ENCODE measurements at regions not wholly inside any gene's neighbourhood (a gene's known extent, or its start where the extent isn't known, plus 50 kb on each side); places are given as distances from the start of the nearest gene placed in this dataset.

DNA sequence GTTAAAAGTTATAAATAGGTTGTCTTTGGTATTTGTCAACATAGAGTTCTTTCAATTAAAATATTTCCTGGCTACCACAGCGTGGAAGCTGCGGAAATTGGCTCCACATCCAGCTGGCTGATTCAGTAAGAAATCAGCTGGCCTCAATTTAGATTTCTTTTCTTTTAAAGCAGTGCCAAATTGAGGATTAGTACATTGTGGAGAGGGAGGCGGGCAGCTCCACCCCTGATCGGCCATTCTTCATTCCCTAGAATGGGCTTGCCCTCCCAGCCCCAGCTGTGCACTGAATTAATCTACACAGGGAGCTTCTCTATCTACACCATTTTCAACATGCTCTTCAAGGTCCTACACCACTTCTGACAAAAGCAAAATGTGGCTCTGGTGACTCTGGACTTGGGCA lies 624.8 kb downstream of the DACH1 start:
- TF ChIP-seq, protein P1, sequence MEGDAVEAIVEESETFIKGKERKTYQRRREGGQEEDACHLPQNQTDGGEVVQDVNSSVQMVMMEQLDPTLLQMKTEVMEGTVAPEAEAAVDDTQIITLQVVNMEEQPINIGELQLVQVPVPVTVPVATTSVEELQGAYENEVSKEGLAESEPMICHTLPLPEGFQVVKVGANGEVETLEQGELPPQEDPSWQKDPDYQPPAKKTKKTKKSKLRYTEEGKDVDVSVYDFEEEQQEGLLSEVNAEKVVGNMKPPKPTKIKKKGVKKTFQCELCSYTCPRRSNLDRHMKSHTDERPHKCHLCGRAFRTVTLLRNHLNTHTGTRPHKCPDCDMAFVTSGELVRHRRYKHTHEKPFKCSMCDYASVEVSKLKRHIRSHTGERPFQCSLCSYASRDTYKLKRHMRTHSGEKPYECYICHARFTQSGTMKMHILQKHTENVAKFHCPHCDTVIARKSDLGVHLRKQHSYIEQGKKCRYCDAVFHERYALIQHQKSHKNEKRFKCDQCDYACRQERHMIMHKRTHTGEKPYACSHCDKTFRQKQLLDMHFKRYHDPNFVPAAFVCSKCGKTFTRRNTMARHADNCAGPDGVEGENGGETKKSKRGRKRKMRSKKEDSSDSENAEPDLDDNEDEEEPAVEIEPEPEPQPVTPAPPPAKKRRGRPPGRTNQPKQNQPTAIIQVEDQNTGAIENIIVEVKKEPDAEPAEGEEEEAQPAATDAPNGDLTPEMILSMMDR (IDR thresholded peaks at IDR 0.05): no peak
- Histone ChIP-seq H3K79me2 (no peaks in the 10 kb centered on the region), H3K4me3 (ENCODE audit: low read depth, low read length) (no peak overlapping the region), H3K4me2 (ENCODE audit: low read length) (no peak overlapping the region), H3K9ac (no peak overlapping the region), H3K4me1 (no peaks in the 10 kb centered on the region), H3K9me3 (ENCODE audit: control insufficient read depth, low read length) (no peaks in the 10 kb centered on the region), H3K36me3 (ENCODE audit: control insufficient read depth, insufficient read depth, low read length) (no peaks in the 10 kb centered on the region), H3K27me3 (ENCODE audit: control insufficient read depth, insufficient read depth, low read length) (no peaks in the 10 kb centered on the region), H2AFZ (no peak overlapping the region), H3K27ac (no peak overlapping the region)

DNA sequence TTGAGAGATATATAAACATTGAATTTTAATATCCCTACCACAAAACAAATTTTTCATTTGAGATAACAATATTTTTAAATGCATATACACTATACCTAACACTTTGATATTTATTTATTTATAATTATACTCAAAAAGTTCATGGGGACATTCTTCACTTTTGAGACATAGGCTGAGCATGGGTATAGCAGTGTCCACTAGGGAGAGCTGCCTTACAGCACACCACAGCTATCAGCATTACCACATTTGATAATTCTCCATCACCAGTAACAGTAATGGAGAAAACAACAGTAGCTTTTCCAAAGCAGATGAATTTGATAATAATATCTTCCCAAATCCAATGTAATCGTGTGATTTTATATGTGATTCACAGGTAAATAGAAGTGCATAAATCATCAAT lies 626.1 kb downstream of the DACH1 start:
- Histone ChIP-seq H3K36me3 (ENCODE audit: control insufficient read depth, insufficient read depth, low read length) (no peaks in the 10 kb centered on the region), H3K4me3 (ENCODE audit: low read depth, low read length) (no peak overlapping the region), H3K27ac (no peak overlapping the region), H3K27me3 (ENCODE audit: control insufficient read depth, insufficient read depth, low read length) (no peaks in the 10 kb centered on the region), H3K4me1 (no peaks in the 10 kb centered on the region), H3K79me2 (no peaks in the 10 kb centered on the region), H3K9me3 (ENCODE audit: control insufficient read depth, low read length) (no peaks in the 10 kb centered on the region), H2AFZ (no peak overlapping the region), H3K9ac (no peak overlapping the region), H3K4me2 (ENCODE audit: low read length) (no peak overlapping the region)
- TF ChIP-seq, protein P1 (IDR thresholded peaks at IDR 0.05): no peak

DNA sequence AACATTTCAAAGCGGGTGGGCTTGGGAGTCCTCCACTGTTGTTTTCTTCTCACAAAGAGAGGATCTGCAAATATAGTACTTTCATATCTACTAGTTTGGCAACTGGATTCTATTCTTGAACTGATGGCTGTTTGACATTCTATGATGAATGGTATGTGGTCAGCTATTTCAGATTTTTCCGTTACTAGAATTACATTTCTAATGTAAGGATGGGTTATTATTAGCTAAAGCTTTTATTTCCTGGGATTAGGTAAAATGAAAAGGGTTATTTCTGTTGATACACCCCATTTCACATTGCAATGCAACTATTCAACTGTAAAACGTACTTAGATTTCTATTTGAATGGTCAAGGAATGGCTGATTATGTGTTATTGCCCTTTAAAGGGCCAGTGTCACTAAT lies 629.7 kb downstream of the DACH1 start:
- TF ChIP-seq, protein P1 (IDR thresholded peaks at IDR 0.05): no peak
- Histone ChIP-seq H3K4me2 (ENCODE audit: low read length) (no peak overlapping the region), H3K27ac (no peak overlapping the region), H3K4me3 (ENCODE audit: low read depth, low read length) (no peak overlapping the region), H3K27me3 (ENCODE audit: control insufficient read depth, insufficient read depth, low read length) (no peaks in the 10 kb centered on the region), H3K9ac (no peak overlapping the region), H3K36me3 (ENCODE audit: control insufficient read depth, insufficient read depth, low read length) (no peaks in the 10 kb centered on the region), H3K79me2 (no peaks in the 10 kb centered on the region), H3K9me3 (ENCODE audit: control insufficient read depth, low read length) (no peaks in the 10 kb centered on the region), H3K4me1 (no peaks in the 10 kb centered on the region), H2AFZ (no peak overlapping the region)

DNA sequence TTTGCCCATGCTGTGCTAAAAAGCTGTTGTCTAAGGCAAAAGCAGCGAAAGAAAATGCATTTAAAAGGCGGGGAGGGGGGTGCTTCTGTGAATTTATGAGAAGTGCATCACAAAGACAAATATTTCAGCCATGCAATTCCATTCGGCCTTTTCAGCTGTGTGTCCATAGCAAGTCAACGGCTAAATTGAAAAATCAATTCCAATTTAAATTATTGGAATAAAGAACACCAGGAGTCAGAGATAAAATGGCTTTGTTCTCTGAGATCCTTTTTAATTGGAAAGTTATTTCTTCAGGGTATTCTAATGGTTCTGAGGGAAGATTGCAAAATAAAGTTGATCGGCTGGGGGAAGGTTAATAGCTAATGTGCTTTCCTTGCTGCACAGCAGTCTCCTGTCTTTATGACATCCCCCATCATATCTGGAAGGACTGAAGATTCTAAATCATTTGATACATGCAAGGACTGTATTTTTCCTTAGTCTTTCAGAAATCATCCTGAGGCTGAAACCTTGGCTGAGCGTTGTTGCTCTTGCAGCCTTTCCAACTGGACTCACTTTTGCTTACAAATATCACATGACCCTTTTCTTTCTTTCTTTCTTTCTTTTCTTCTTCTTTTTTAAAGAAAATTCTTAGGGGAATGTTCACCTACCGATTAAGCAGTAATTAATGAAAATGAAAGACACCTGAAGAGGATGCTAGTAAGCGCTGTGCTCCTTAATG lies 647.1 kb downstream of the DACH1 start:
- TF ChIP-seq, protein P1 (IDR thresholded peaks at IDR 0.05): no peak
- no peak overlapping the region for H3K9ac ChIP-seq
- no peaks in the 10 kb centered on the region for H3K4me1 ChIP-seq
- no peaks in the 10 kb centered on the region for H3K36me3 ChIP-seq (ENCODE audit: control insufficient read depth, insufficient read depth, low read length)
- H3K27ac ChIP-seq: no peak overlapping the region
- H3K4me3 ChIP-seq (ENCODE audit: low read depth, low read length): no peak overlapping the region
- H3K9me3 ChIP-seq (ENCODE audit: control insufficient read depth, low read length): no peaks in the 10 kb centered on the region
- no peaks in the 10 kb centered on the region for H3K27me3 ChIP-seq (ENCODE audit: control insufficient read depth, insufficient read depth, low read length)
- no peaks in the 10 kb centered on the region for H3K79me2 ChIP-seq
- H2AFZ ChIP-seq: no peak overlapping the region
- H3K4me2 ChIP-seq (ENCODE audit: low read length): no peak overlapping the region

DNA sequence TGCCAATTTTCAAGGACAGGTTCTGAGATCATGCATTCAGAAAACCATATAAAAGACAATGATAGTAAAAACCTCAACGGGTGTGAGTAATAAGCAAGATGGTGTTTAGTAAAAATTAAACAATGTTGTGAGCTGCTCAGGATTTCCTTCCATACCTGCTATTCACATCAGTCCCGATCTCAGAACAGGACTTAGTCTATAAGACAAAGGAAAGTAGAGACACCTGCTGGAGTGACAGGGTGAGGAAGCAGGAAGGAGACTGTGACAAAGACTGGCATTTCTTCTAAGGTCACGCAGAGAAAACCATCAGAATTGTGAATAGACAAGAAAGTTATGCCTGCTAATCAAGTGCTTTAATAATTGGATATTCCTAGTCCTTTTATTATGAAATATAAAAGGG lies 648.0 kb downstream of the DACH1 start:
- Histone ChIP-seq H3K9me3 (ENCODE audit: control insufficient read depth, low read length) (no peaks in the 10 kb centered on the region), H3K4me3 (ENCODE audit: low read depth, low read length) (no peak overlapping the region)
- TF ChIP-seq, protein P1 (IDR thresholded peaks at IDR 0.05): no peak

More for the DNA sequence above, 648.0 kb downstream of the DACH1 start:
- H3K27me3 ChIP-seq (ENCODE audit: control insufficient read depth, insufficient read depth, low read length): no peaks in the 10 kb centered on the region
- no peaks in the 10 kb centered on the region for H3K4me1 ChIP-seq
- no peaks in the 10 kb centered on the region for H3K79me2 ChIP-seq
- H3K9ac ChIP-seq: no peak overlapping the region
- H3K27ac ChIP-seq: no peak overlapping the region
- H3K4me2 ChIP-seq (ENCODE audit: low read length): no peak overlapping the region
- no peaks in the 10 kb centered on the region for H3K36me3 ChIP-seq (ENCODE audit: control insufficient read depth, insufficient read depth, low read length)
- H2AFZ ChIP-seq: no peak overlapping the region

Data from parathyroid adenoma (tissue), 2 donors.